NCI-H526 treated with DMSO at 0.1 percent for 48 hours (cell line): ENCODE measurements at regions not wholly inside any gene's neighbourhood (a gene's known extent, or its start where the extent isn't known, plus 50 kb on each side); places are given as distances from the start of the nearest gene placed in this dataset.
"Not testable (repeated sequence)": the region's sequence is repeated elsewhere in the genome, so short reads cannot be mapped to it uniquely, and the experiment has no call there.

ENCODE experiments used
- DNase-seq: peaks from one replicate; lab custom pipeline; 2025; lab: John Stamatoyannopoulos, UW

GRCh38 chr5:122669709-122670108, 105.2 kb upstream of the SNX2 start:
- not testable (repeated sequence) for DNase-seq

GRCh38 chr5:122673343-122673742, 101.5 kb upstream of the SNX2 start:
- DNase-seq, result no peak

- DNase-seq, result no peak
These were observed 100.5 kb upstream of the SNX2 start for GRCh38 chr5:122674385-122674784.

GRCh38 chr5:122680623-122681350, 94.1 kb upstream of the SNX2 start:
- DNase-seq, result no peak

GRCh38 chr5:122683631-122684030, 91.2 kb upstream of the SNX2 start:
- DNase-seq, result no peak

GRCh38 chr5:122690266-122690665, 84.6 kb upstream of the SNX2 start:
- DNase-seq, result no peak

GRCh38 chr5:122691931-122692330, 82.9 kb upstream of the SNX2 start:
- DNase-seq, result no peak

GRCh38 chr5:122693963-122694362, 80.9 kb upstream of the SNX2 start:
- DNase-seq, result no peak

- no peak for DNase-seq
These were observed 80.0 kb upstream of the SNX2 start for GRCh38 chr5:122694884-122695283.

GRCh38 chr5:122696735-122697134, 78.1 kb upstream of the SNX2 start:
- DNase-seq, result not testable (repeated sequence)

GRCh38 chr5:122697191-122697590, 77.7 kb upstream of the SNX2 start:
- DNase-seq, result no peak

- DNase-seq, result no peak
These were observed 75.7 kb upstream of the SNX2 start for GRCh38 chr5:122699201-122699600.

GRCh38 chr5:122701640-122702523, 73.0 kb upstream of the SNX2 start:
- DNase-seq, result no peak

- no peak for DNase-seq
These were observed 72.4 kb upstream of the SNX2 start for GRCh38 chr5:122702524-122702875.

GRCh38 chr5:122703203-122703602, 71.7 kb upstream of the SNX2 start:
- no peak for DNase-seq

GRCh38 chr5:122704247-122705036, 70.4 kb upstream of the SNX2 start:
- peak; percentile 3 for DNase-seq

- no peak for DNase-seq
These were observed 69.0 kb upstream of the SNX2 start for GRCh38 chr5:122705851-122706250.

- no peak for DNase-seq
These were observed 67.1 kb upstream of the SNX2 start for GRCh38 chr5:122707796-122708195.

- no peak for DNase-seq
These were observed 61.8 kb upstream of the SNX2 start for GRCh38 chr5:122713041-122713440.

- no peak for DNase-seq
These were observed 59.8 kb upstream of the SNX2 start for GRCh38 chr5:122715095-122715494.

GRCh38 chr5:122718611-122719010, 56.3 kb upstream of the SNX2 start:
- DNase-seq, result no peak

- DNase-seq, result no peak
These were observed 54.7 kb upstream of the SNX2 start for GRCh38 chr5:122719991-122720746.
